ENCODE measurements at regions not wholly inside any gene's neighbourhood (a gene's known extent, or its start where the extent isn't known, plus 50 kb on each side); places are given as distances from the start of the nearest gene placed in this dataset.

DNA sequence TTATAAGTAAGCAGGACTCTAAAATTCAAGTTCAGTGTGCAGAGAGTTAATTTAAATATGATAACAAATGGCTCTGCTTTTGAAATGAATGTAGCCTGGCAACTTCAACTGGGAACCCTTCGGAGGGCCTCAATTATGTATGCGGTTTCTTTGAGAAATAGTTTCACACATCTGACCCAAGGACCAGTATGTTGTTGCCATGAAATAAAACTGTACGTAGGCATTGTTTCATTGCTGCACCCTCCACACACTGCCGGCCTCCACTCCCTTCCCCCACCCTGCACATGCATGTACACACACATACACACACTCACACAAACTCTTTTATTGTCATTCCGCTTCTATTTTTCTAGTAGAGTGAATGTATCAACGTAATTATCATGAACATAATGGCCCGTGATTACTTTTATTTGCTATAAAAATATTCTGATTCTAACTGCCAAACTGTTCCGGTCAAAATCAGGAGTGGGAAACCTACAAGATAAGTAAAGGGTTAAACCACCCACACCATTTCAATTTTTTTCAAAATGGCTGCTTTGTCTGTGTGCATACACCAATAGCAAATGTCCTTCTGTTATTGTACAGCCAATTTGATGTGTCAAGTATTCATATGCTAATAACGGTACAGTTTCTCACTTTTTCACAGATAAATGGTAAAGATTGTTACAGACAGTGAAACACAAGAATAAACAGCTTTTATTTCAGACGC is 215.5 kb upstream of the TMEM161B start:
- Mint-ChIP-seq H3K27me3 (peaks cover 20% of the 10 kb centered on the region), H3K9me3 (no peaks in the 10 kb centered on the region), H3K4me3 (no peak overlapping the region), H3K36me3 (no peaks in the 10 kb centered on the region), H3K27ac (peak overlapping the region in 1 of 3 donors; percentile 28), H3K4me1 (no peaks in the 10 kb centered on the region)
- ATAC-seq (ENCODE audit: low read depth in 2 of 2) (no peak), DNase-seq (no peak)
- Histone ChIP-seq H3K27me3 (ENCODE audit: control insufficient read depth, insufficient read depth, low read length) (no peaks in the 10 kb centered on the region), H3K4me1 (ENCODE audit: control insufficient read depth, insufficient read depth, low read length, poor library complexity, severe bottlenecking) (no peaks in the 10 kb centered on the region), H3K9me3 (ENCODE audit: control insufficient read depth in 2 of 2, low read length in 2 of 2) (no peaks in the 10 kb centered on the region), H3K36me3 (ENCODE audit: control insufficient read depth, insufficient read depth, low read length) (no peaks in the 10 kb centered on the region), H3K27ac (ENCODE audit: insufficient read depth, low read length, poor library complexity, severe bottlenecking) (no peak overlapping the region), H3K4me3 (ENCODE audit: low read depth, low read length) (no peak overlapping the region)

DNA sequence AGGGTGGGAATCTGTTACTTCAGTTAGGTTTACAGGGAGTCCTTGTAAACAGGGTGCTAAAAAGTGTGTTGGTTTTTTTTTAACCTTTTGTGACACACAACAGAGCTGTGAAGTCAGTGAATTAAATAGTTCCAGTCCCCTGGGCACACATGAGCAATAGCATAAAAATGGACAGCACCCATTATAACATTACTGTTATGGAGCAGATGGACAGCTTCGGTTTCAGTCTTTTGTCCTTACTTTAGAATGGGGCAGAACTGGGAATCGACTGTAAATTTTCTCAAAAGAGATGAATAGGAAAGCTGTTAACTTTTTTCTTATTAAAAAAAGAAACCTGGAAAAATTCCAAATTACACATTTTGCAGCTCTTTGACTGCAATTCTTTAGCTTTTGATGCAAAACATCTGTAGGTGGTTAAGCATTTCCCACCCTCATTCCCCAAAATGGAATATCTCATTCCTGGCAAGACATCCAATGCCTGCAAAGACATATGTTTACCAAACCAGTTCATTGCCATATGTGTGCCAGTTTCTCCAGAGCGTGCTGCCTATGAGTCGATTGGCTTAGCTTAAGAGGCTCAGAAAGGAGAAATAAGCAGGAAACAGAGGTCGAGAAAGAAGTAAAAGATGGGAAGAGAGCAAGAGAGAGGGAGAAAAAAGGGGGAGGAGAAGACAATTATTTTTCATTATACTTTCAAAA is 212.3 kb upstream of the TMEM161B start:
- ATAC-seq (ENCODE audit: low read depth in 2 of 2) = no peak
- no peak overlapping the region for H3K27ac Mint-ChIP-seq

DNA sequence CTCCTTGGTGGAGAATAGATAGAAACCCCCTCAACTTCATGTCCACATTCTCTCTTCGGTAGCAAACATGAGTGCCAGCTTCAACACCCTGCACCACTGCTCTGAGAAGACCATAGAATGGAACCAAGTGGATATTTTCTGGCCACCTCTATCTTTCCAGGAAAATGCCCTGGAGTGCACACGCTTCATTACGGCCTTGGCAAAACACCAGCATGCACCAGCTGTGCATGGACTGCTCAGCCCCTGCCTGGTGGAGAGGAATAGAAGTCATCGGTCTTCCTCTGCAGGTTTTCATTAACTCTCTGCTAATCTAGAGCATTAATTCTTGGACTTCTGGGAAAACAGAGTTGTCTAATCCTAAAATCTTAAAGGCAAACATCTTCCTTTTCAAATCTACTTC is 211.6 kb upstream of the TMEM161B start:
- Histone ChIP-seq H3K27ac (ENCODE audit: insufficient read depth, low read length, poor library complexity, severe bottlenecking) (no peak overlapping the region), H3K4me1 (ENCODE audit: control insufficient read depth, insufficient read depth, low read length, poor library complexity, severe bottlenecking) (no peaks in the 10 kb centered on the region), H3K36me3 (ENCODE audit: control insufficient read depth, insufficient read depth, low read length) (no peaks in the 10 kb centered on the region), H3K9me3 (ENCODE audit: control insufficient read depth in 2 of 2, low read length in 2 of 2) (no peaks in the 10 kb centered on the region), H3K27me3 (ENCODE audit: control insufficient read depth, insufficient read depth, low read length) (no peaks in the 10 kb centered on the region), H3K4me3 (ENCODE audit: low read depth, low read length) (no peak overlapping the region)
- ATAC-seq (ENCODE audit: low read depth in 2 of 2) (no peak), DNase-seq (no peak)
- Mint-ChIP-seq H3K4me1 (no peaks in the 10 kb centered on the region), H3K9me3 (no peaks in the 10 kb centered on the region), H3K27ac (no peak overlapping the region), H3K36me3 (no peaks in the 10 kb centered on the region), H3K27me3 (peaks cover 17% of the 10 kb centered on the region), H3K4me3 (no peak overlapping the region)

More for the DNA sequence above, 212.3 kb upstream of the TMEM161B start:
- Histone ChIP-seq H3K27me3 (ENCODE audit: control insufficient read depth, insufficient read depth, low read length) (no peaks in the 10 kb centered on the region), H3K4me3 (ENCODE audit: low read depth, low read length) (no peak overlapping the region), H3K4me1 (ENCODE audit: control insufficient read depth, insufficient read depth, low read length, poor library complexity, severe bottlenecking) (no peaks in the 10 kb centered on the region), H3K27ac (ENCODE audit: insufficient read depth, low read length, poor library complexity, severe bottlenecking) (no peak overlapping the region), H3K9me3 (ENCODE audit: control insufficient read depth in 2 of 2, low read length in 2 of 2) (no peaks in the 10 kb centered on the region), H3K36me3 (ENCODE audit: control insufficient read depth, insufficient read depth, low read length) (no peaks in the 10 kb centered on the region)
- H3K4me3 Mint-ChIP-seq = no peak overlapping the region
- peaks cover 17% of the 10 kb centered on the region for H3K27me3 Mint-ChIP-seq
- H3K4me1 Mint-ChIP-seq = no peaks in the 10 kb centered on the region
- no peaks in the 10 kb centered on the region for H3K36me3 Mint-ChIP-seq
- H3K9me3 Mint-ChIP-seq = no peaks in the 10 kb centered on the region
- no peak for DNase-seq

- H3K27me3 Mint-ChIP-seq = no peaks in the 10 kb centered on the region
- ATAC-seq (ENCODE audit: low read depth in 2 of 2) (no peak), DNase-seq (no peak)
- Histone ChIP-seq H3K4me3 (ENCODE audit: low read depth, low read length) (no peak overlapping the region), H3K36me3 (ENCODE audit: control insufficient read depth, insufficient read depth, low read length) (no peaks in the 10 kb centered on the region), H3K27me3 (ENCODE audit: control insufficient read depth, insufficient read depth, low read length) (no peaks in the 10 kb centered on the region), H3K4me1 (ENCODE audit: control insufficient read depth, insufficient read depth, low read length, poor library complexity, severe bottlenecking) (no peaks in the 10 kb centered on the region), H3K27ac (ENCODE audit: insufficient read depth, low read length, poor library complexity, severe bottlenecking) (no peak overlapping the region), H3K9me3 (ENCODE audit: control insufficient read depth in 2 of 2, low read length in 2 of 2) (peaks cover 0 to 2% of the 10 kb centered on the region in 2 experiments)
- no peaks in the 10 kb centered on the region for H3K4me1 Mint-ChIP-seq
- peak overlapping the region in 1 of 4 donors; percentile 51 for H3K4me3 Mint-ChIP-seq
- no peaks in the 10 kb centered on the region for H3K36me3 Mint-ChIP-seq
- no peak overlapping the region for H3K27ac Mint-ChIP-seq
- peaks cover 0 to 10% (median 0%) of the 10 kb centered on the region in 7 donors for H3K9me3 Mint-ChIP-seq
Measured at GRCh38 chr5:88474574-88474973, 205.9 kb upstream of the TMEM161B start.

GRCh38 chr5:88470745-88471144 is 202.1 kb upstream of the TMEM161B start:
- no peaks in the 10 kb centered on the region for H3K27me3 ChIP-seq (ENCODE audit: control insufficient read depth, insufficient read depth, low read length)
- H3K27me3 Mint-ChIP-seq = peaks cover 11% of the 10 kb centered on the region
- H3K9me3 Mint-ChIP-seq = peaks cover 0 to 16% (median 3%) of the 10 kb centered on the region in 7 donors
- no peak for ATAC-seq (ENCODE audit: low read depth in 2 of 2)
- H3K4me3 Mint-ChIP-seq = no peak overlapping the region
- H3K27ac Mint-ChIP-seq = no peak overlapping the region
- no peaks in the 10 kb centered on the region for H3K4me1 Mint-ChIP-seq
- no peak for DNase-seq
- H3K36me3 ChIP-seq (ENCODE audit: control insufficient read depth, insufficient read depth, low read length) = no peaks in the 10 kb centered on the region
- no peaks in the 10 kb centered on the region for H3K4me1 ChIP-seq (ENCODE audit: control insufficient read depth, insufficient read depth, low read length, poor library complexity, severe bottlenecking)
- no peak overlapping the region for H3K4me3 ChIP-seq (ENCODE audit: low read depth, low read length)
- peaks cover 0 to 2% of the 10 kb centered on the region in 2 experiments for H3K9me3 ChIP-seq (ENCODE audit: control insufficient read depth in 2 of 2, low read length in 2 of 2)
- H3K36me3 Mint-ChIP-seq = no peaks in the 10 kb centered on the region
- no peak overlapping the region for H3K27ac ChIP-seq (ENCODE audit: insufficient read depth, low read length, poor library complexity, severe bottlenecking)

DNA sequence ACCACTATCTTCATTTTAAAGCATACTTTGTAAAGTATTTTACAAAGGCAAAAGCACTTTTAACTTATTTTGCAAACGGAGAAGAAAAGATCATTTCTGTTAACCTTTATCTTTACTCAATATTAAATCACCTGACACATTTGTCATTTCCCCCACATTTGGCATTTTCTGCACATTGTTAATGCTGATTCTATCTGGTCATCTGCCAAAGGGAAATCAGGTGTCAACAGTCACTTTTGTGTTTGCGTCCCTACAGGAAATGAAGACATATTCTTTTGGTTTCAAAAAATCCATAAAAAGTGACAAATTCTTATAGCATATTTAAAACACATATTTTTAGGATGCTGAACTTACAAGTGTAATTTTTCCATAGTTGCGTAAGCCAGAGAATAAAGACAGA is 191.3 kb upstream of the TMEM161B start:
- Mint-ChIP-seq H3K4me1 (no peaks in the 10 kb centered on the region), H3K27ac (no peak overlapping the region), H3K9me3 (peaks cover 0 to 2% (median 0%) of the 10 kb centered on the region in 7 donors), H3K27me3 (no peaks in the 10 kb centered on the region), H3K36me3 (no peaks in the 10 kb centered on the region), H3K4me3 (no peak overlapping the region)
- ATAC-seq (ENCODE audit: low read depth in 2 of 2) (no peak), DNase-seq (no peak)
- Histone ChIP-seq H3K9me3 (ENCODE audit: control insufficient read depth in 2 of 2, low read length in 2 of 2) (no peaks in the 10 kb centered on the region), H3K36me3 (ENCODE audit: control insufficient read depth, insufficient read depth, low read length) (no peaks in the 10 kb centered on the region), H3K4me1 (ENCODE audit: control insufficient read depth, insufficient read depth, low read length, poor library complexity, severe bottlenecking) (no peaks in the 10 kb centered on the region), H3K4me3 (ENCODE audit: low read depth, low read length) (no peak overlapping the region), H3K27ac (ENCODE audit: insufficient read depth, low read length, poor library complexity, severe bottlenecking) (no peak overlapping the region), H3K27me3 (ENCODE audit: control insufficient read depth, insufficient read depth, low read length) (no peaks in the 10 kb centered on the region)

GRCh38 chr5:88452820-88453219 is 184.2 kb upstream of the TMEM161B start:
- no peaks in the 10 kb centered on the region for H3K9me3 ChIP-seq (ENCODE audit: control insufficient read depth in 2 of 2, low read length in 2 of 2)
- Mint-ChIP-seq H3K4me3 (no peak overlapping the region), H3K4me1 (no peaks in the 10 kb centered on the region), H3K27ac (no peak overlapping the region), H3K27me3 (no peaks in the 10 kb centered on the region), H3K9me3 (peaks cover 0 to 3% (median 0%) of the 10 kb centered on the region in 7 donors), H3K36me3 (no peaks in the 10 kb centered on the region)
- DNase-seq (no peak), ATAC-seq (ENCODE audit: low read depth in 2 of 2) (no peak)
- no peaks in the 10 kb centered on the region for H3K27me3 ChIP-seq (ENCODE audit: control insufficient read depth, insufficient read depth, low read length)
- H3K36me3 ChIP-seq (ENCODE audit: control insufficient read depth, insufficient read depth, low read length) = no peaks in the 10 kb centered on the region
- H3K27ac ChIP-seq (ENCODE audit: insufficient read depth, low read length, poor library complexity, severe bottlenecking) = no peak overlapping the region
- H3K4me3 ChIP-seq (ENCODE audit: low read depth, low read length) = no peak overlapping the region
- no peaks in the 10 kb centered on the region for H3K4me1 ChIP-seq (ENCODE audit: control insufficient read depth, insufficient read depth, low read length, poor library complexity, severe bottlenecking)

DNA sequence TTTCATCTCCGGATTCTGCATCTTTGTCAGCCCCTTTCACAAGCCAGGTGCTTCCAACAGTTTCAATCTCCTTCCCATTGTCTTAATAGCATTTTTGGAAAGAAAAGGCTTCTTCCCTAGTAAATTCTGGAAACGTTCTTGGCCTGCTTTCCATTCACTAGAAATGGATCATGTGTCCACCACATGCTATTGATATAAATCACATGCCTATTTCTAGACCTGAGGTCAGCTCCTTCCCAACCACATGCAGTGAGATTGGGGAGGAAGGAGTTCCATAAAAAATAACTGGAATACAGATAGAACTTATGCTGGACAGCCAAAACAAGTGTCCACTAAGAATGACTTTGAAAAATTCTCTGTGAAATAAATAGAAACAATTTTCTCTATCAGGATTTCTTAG is 181.6 kb upstream of the TMEM161B start:
- H3K27ac ChIP-seq (ENCODE audit: insufficient read depth, low read length, poor library complexity, severe bottlenecking) = no peak overlapping the region
- H3K36me3 ChIP-seq (ENCODE audit: control insufficient read depth, insufficient read depth, low read length) = no peaks in the 10 kb centered on the region
- H3K36me3 Mint-ChIP-seq = no peaks in the 10 kb centered on the region
- no peaks in the 10 kb centered on the region for H3K27me3 ChIP-seq (ENCODE audit: control insufficient read depth, insufficient read depth, low read length)
- peaks cover 0 to 3% (median 0%) of the 10 kb centered on the region in 7 donors for H3K9me3 Mint-ChIP-seq
- H3K4me1 Mint-ChIP-seq = no peaks in the 10 kb centered on the region
- no peak overlapping the region for H3K27ac Mint-ChIP-seq
- ATAC-seq (ENCODE audit: low read depth in 2 of 2) (no peak), DNase-seq (no peak)
- H3K4me3 ChIP-seq (ENCODE audit: low read depth, low read length) = no peak overlapping the region
- H3K9me3 ChIP-seq (ENCODE audit: control insufficient read depth in 2 of 2, low read length in 2 of 2) = no peaks in the 10 kb centered on the region
- no peaks in the 10 kb centered on the region for H3K4me1 ChIP-seq (ENCODE audit: control insufficient read depth, insufficient read depth, low read length, poor library complexity, severe bottlenecking)
- no peaks in the 10 kb centered on the region for H3K27me3 Mint-ChIP-seq
- no peak overlapping the region for H3K4me3 Mint-ChIP-seq
